ENCODE measurements at regions not wholly inside any gene's neighbourhood (a gene's known extent, or its start where the extent isn't known, plus 50 kb on each side); places are given as distances from the start of the nearest gene placed in this dataset.

DNA sequence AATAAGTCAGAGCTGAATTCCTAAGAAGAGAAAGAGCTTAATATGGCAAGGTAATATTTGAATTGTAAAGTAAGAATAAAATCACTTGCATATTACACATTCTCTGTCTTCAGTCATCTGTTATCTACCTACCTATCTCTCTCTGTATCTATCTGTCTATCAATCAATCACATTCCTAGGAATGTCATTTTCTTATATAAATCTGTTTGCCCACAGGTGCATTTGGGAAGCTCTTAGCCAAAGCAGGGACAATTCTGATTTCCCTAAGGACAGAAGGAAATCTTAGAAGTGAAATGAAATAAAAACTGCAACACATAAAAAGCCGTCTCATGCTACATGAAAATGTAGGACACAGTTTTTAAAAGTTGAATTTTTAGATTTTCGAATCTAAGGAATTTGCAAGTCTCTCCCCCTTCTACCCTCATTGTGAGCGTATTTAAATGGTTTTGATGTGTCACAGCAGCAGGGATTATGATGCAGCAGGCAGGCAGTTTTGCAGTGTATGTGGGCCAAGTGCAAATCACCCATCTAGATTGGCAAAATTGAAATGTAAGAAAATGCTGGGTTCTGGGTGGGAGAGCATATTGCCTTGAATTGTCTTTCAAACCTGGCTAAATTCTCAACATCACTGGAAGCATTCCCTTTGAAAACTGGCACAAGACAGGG, 155.7 kb downstream of the ACER2 start:
- Histone ChIP-seq H3K27ac (peak overlapping the region; percentile 95), H3K9me3 (ENCODE audit: low read depth, low read length) (no peaks in the 10 kb centered on the region), H3K4me3 (peak overlapping the region; percentile 51), H3K9ac (ENCODE audit: insufficient read length) (no peak overlapping the region), H3K36me3 (ENCODE audit: insufficient read depth, low read length) (no peaks in the 10 kb centered on the region)
- TF ChIP-seq FOXP2 (optimal IDR thresholded peaks at IDR 0.05; ENCODE audit: control extremely low read depth, extremely low read length, insufficient read depth): no peak
- TF ChIP-seq EZH2 (IDR thresholded peaks at IDR 0.05): no peak
- no peak for TF ChIP-seq POLR2AphosphoS5 (IDR thresholded peaks at IDR 0.05; ENCODE audit: borderline replicate concordance, low read depth, low read length)
- no peak for DNase-seq (ENCODE audit: low read depth, low spot score)

DNA sequence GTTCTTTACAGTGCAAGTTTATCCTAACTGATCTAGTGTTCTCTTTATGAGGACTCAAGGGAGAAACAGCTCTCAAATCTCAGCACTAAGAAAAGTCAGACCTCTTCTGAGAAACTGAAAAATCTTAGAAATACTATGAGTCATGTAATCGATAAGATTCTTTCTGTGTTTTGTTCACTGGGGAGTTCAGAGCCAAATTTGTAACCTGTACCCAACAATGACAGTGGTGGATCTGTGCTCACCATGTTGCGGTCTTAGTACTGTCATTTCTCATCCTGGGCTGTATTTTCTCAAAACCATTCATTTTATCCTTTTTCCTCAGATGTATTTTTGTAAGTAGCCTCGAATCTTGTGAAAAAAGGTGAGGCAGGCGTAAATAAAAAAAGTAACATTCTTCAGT, 146.4 kb downstream of the ACER2 start:
- Histone ChIP-seq H3K36me3 (ENCODE audit: insufficient read depth, low read length) (no peaks in the 10 kb centered on the region), H3K27ac (no peak overlapping the region), H3K4me3 (no peak overlapping the region), H3K9me3 (ENCODE audit: low read depth, low read length) (no peaks in the 10 kb centered on the region), H3K9ac (ENCODE audit: insufficient read length) (no peak overlapping the region)
- DNase-seq (ENCODE audit: low read depth, low spot score): no peak
- TF ChIP-seq FOXP2 (optimal IDR thresholded peaks at IDR 0.05; ENCODE audit: control extremely low read depth, extremely low read length, insufficient read depth): no peak
- TF ChIP-seq POLR2AphosphoS5 (IDR thresholded peaks at IDR 0.05; ENCODE audit: borderline replicate concordance, low read depth, low read length): no peak
- TF ChIP-seq EZH2 (IDR thresholded peaks at IDR 0.05): no peak

DNA sequence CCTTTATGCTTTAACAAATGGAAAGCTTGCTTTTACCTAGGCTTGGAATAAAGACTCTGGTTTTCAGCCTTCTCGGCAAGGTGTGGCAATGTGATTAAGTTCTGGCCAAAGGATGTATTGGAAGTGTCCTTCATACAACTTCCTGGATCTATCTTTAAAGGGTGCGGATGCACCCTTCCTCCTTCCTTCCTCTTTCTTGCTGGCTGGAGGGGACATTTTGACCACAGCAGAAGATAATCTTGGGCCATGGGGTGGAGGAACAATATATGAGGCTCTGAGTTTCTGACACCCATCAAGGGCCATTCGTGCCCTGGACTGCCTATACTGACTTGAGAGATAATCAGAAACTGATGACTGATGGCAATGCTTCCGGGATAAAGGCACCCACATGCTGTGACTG, 145.7 kb downstream of the ACER2 start:
- no peak overlapping the region for H3K9ac ChIP-seq (ENCODE audit: insufficient read length)
- no peaks in the 10 kb centered on the region for H3K36me3 ChIP-seq (ENCODE audit: insufficient read depth, low read length)
- no peak overlapping the region for H3K27ac ChIP-seq
- no peak overlapping the region for H3K4me3 ChIP-seq
- DNase-seq (ENCODE audit: low read depth, low spot score): no peak
- no peaks in the 10 kb centered on the region for H3K9me3 ChIP-seq (ENCODE audit: low read depth, low read length)
- no peak for TF ChIP-seq FOXP2 (optimal IDR thresholded peaks at IDR 0.05; ENCODE audit: control extremely low read depth, extremely low read length, insufficient read depth)
- no peak for TF ChIP-seq POLR2AphosphoS5 (IDR thresholded peaks at IDR 0.05; ENCODE audit: borderline replicate concordance, low read depth, low read length)
- TF ChIP-seq EZH2 (IDR thresholded peaks at IDR 0.05): no peak

DNA sequence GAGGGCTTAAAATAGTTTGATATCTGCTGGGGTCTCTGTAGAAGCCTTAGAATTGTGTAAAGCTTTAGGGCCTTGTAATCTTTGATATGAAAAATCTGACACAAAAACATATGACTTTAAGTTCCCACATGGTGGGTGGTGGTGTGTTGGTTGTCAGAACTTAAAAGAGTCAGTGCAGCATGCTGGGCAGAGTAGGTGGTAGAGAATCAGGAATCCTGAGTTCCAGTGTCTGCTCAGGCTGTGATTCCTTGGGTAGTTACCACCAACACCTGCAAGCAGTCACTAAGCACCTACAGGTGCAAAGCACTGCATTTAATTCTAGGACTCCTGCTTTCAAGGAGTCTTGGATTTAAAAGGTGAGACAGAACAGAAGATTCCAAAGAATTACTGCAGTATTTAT, 144.6 kb downstream of the ACER2 start:
- H3K27ac ChIP-seq: no peak overlapping the region
- H3K36me3 ChIP-seq (ENCODE audit: insufficient read depth, low read length): no peaks in the 10 kb centered on the region
- no peak overlapping the region for H3K4me3 ChIP-seq
- H3K9ac ChIP-seq (ENCODE audit: insufficient read length): no peak overlapping the region
- no peak for TF ChIP-seq POLR2AphosphoS5 (IDR thresholded peaks at IDR 0.05; ENCODE audit: borderline replicate concordance, low read depth, low read length)
- no peak for TF ChIP-seq FOXP2 (optimal IDR thresholded peaks at IDR 0.05; ENCODE audit: control extremely low read depth, extremely low read length, insufficient read depth)
- no peak for TF ChIP-seq EZH2 (IDR thresholded peaks at IDR 0.05)
- no peaks in the 10 kb centered on the region for H3K9me3 ChIP-seq (ENCODE audit: low read depth, low read length)
- no peak for DNase-seq (ENCODE audit: low read depth, low spot score)

DNA sequence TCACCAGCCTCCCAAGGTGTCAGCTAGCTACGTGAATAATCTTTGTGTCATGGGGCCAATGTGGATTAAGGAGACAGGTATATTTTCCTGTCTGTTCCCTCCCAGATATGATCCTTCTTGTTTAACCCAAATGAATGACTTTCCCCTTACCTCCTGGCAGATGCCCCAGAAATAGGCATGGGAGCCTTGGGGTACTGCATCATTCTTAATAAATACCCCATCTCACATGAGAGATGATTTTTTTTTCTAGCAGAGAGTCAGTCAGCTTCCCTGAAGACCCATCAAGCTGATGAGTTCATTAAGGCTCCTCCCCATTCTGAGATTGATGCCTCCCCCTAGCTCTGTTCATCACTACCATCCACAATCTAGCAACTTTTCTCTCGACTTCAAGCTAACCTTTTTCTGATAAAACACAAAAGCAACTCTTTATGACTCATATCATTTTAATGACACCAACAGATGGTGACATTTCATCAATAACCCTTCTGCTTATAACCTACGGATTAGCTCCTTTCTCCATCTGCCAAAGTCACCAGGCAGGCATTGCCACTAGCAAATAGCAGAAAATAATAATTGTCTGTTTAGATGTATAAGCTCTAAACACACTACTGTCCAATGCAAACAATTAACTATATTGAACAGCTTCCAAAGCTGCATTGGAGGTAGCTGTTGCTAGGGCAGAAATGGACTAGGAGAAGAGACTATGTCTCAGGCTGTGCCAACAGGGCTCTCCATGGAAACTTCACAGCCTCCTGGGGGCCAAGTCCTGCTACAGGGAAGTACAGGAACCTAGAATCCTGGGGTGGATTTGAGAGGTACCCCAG, 143.7 kb downstream of the ACER2 start:
- DNase-seq (ENCODE audit: low read depth, low spot score): no peak

DNA sequence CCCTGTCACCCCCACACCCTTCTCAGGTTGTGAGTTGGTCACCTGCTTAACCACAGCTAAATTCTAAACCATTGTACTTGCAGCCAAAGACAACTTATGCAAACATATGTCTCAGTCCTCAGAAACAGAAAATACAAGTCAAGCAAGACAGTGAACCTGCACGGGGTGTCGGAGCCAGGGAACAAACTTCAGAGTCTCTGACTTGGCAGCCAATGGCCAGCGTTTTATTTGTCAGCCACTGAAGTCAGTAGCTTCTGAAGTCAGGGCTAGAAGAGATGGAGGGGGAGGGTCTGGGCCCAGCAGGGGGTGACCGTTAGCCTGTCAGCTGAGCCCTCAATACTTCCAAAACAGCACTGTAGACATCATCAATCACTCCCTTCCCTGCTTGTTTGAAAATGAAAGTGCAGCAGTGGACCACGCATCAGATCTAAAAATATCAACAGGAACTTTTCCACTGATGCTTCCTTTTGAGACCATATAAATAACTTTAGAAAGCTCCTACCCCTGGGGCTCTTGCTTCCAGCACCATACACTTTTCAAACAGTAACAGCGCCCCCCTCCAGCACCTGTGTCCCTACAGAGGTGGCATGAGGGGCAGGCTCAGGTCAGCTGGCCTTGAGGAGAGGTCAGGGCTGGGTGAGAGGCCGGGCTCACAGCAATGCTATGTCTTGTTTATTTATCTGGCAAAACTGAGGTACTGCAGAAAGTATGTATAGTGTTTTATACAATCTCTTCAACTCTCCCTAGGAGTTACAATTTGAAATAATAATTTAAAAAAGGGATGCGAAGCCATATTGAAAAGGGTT, 142.5 kb downstream of the ACER2 start:
- Histone ChIP-seq H3K36me3 (ENCODE audit: insufficient read depth, low read length) (no peaks in the 10 kb centered on the region), H3K27ac (no peak overlapping the region), H3K4me3 (no peak overlapping the region), H3K9ac (ENCODE audit: insufficient read length) (no peak overlapping the region), H3K9me3 (ENCODE audit: low read depth, low read length) (no peaks in the 10 kb centered on the region)
- TF ChIP-seq POLR2AphosphoS5 (IDR thresholded peaks at IDR 0.05; ENCODE audit: borderline replicate concordance, low read depth, low read length) (no peak), FOXP2 (optimal IDR thresholded peaks at IDR 0.05; ENCODE audit: control extremely low read depth, extremely low read length, insufficient read depth) (no peak), EZH2 (IDR thresholded peaks at IDR 0.05) (no peak)
- DNase-seq (ENCODE audit: low read depth, low spot score): no peak

More for the DNA sequence above, 143.7 kb downstream of the ACER2 start:
- Histone ChIP-seq H3K36me3 (ENCODE audit: insufficient read depth, low read length) (no peaks in the 10 kb centered on the region), H3K9ac (ENCODE audit: insufficient read length) (no peak overlapping the region), H3K9me3 (ENCODE audit: low read depth, low read length) (no peaks in the 10 kb centered on the region), H3K27ac (no peak overlapping the region), H3K4me3 (no peak overlapping the region)
- no peak for TF ChIP-seq EZH2 (IDR thresholded peaks at IDR 0.05)
- no peak for TF ChIP-seq FOXP2 (optimal IDR thresholded peaks at IDR 0.05; ENCODE audit: control extremely low read depth, extremely low read length, insufficient read depth)
- no peak for TF ChIP-seq POLR2AphosphoS5 (IDR thresholded peaks at IDR 0.05; ENCODE audit: borderline replicate concordance, low read depth, low read length)

DNA sequence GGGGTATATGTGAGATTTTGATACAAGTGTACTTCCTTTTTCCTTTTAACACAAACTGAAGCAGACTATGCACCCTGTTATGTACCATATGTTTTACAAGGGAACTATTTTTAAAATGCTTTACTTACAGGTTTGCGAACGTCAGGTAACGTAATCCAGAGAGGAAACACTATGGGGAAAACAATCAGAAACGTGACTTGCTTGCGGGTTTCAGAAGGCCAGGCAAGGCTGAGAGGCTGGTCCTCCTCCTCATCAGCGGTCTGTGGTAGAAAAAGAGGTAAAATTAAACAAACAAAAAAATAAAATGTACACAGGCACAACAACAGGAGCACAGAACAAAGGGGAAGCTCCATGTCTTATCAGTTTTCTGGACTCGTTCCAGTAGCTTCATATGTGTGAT, 141.2 kb downstream of the ACER2 start:
- DNase-seq (ENCODE audit: low read depth, low spot score): no peak
- Histone ChIP-seq H3K27ac (no peak overlapping the region), H3K9me3 (ENCODE audit: low read depth, low read length) (no peaks in the 10 kb centered on the region), H3K4me3 (no peak overlapping the region), H3K36me3 (ENCODE audit: insufficient read depth, low read length) (no peaks in the 10 kb centered on the region), H3K9ac (ENCODE audit: insufficient read length) (no peak overlapping the region)
- no peak for TF ChIP-seq POLR2AphosphoS5 (IDR thresholded peaks at IDR 0.05; ENCODE audit: borderline replicate concordance, low read depth, low read length)
- TF ChIP-seq EZH2 (IDR thresholded peaks at IDR 0.05): no peak
- TF ChIP-seq FOXP2 (optimal IDR thresholded peaks at IDR 0.05; ENCODE audit: control extremely low read depth, extremely low read length, insufficient read depth): no peak

DNA sequence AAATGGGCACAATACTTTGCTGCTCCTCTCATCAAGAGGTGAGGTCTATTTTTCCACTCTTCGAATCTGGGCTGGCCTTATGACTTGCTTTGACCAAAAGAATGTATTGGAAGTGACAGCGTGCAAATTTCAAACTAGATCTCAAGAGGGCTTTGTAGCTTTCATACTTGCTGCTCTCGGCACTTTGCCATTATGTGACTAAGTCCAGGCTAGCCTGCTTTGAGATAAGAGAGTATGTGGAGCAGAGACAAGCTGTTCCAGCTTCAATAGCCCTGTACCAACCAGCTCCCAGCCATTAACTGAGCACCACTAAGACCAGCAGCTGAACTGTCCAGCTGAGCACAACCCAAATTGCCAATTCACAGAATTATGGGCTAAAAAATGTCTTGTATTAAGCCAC, 124.6 kb downstream of the ACER2 start:
- no peaks in the 10 kb centered on the region for H3K36me3 ChIP-seq (ENCODE audit: insufficient read depth, low read length)
- no peak overlapping the region for H3K4me3 ChIP-seq
- no peak overlapping the region for H3K9ac ChIP-seq (ENCODE audit: insufficient read length)
- H3K27ac ChIP-seq: no peak overlapping the region
- H3K9me3 ChIP-seq (ENCODE audit: low read depth, low read length): no peaks in the 10 kb centered on the region
- TF ChIP-seq EZH2 (IDR thresholded peaks at IDR 0.05) (no peak), FOXP2 (optimal IDR thresholded peaks at IDR 0.05; ENCODE audit: control extremely low read depth, extremely low read length, insufficient read depth) (no peak), POLR2AphosphoS5 (IDR thresholded peaks at IDR 0.05; ENCODE audit: borderline replicate concordance, low read depth, low read length) (no peak)
- DNase-seq (ENCODE audit: low read depth, low spot score): no peak

Measured in SK-N-MC (cell line).